Fibroblast of lung (primary cell): ENCODE measurements at regions not wholly inside any gene's neighbourhood (a gene's known extent, or its start where the extent isn't known, plus 50 kb on each side); places are given as distances from the start of the nearest gene placed in this dataset.
"Not testable (repeated sequence)": the region's sequence is repeated elsewhere in the genome, so short reads cannot be mapped to it uniquely, and the experiment has no call there.

Experiments used
- DNase-seq, 2 donors: peaks; one replicate each; pipeline versions ENCODE4 v3.0.0 to v3.0.0-alpha.2; 2010; ENCODE audit warnings: low read depth in 2 of 2
- H2AFZ ChIP-seq: 2 replicates; pipeline ENCODE4 v1.5.1; 2012; ENCODE audit warnings: low read length, control low read depth, inconsistent platforms
- H3K27ac ChIP-seq: 2 replicates; pipeline ENCODE4 v1.5.1; 2011; ENCODE audit warnings: low read length, control low read depth; ENCODE audit not compliant: insufficient read depth
- H3K27me3 ChIP-seq: 2 replicates; pipeline ENCODE4 v1.5.1; 2011; ENCODE audit warnings: mild to moderate bottlenecking, low read length; ENCODE audit not compliant: control insufficient read depth, insufficient read depth
- H3K36me3 ChIP-seq: 2 replicates; pipeline ENCODE4 v1.5.1; 2011; ENCODE audit warnings: low read length; ENCODE audit not compliant: control insufficient read depth, insufficient read depth
- H3K4me1 ChIP-seq: 2 replicates; pipeline ENCODE4 v1.5.1; 2011; ENCODE audit warnings: low read length; ENCODE audit not compliant: control insufficient read depth, insufficient read depth; ENCODE audit errors: extremely low read depth
- H3K4me2 ChIP-seq: 2 replicates; pipeline ENCODE4 v1.5.1; 2011; ENCODE audit warnings: low read length, control low read depth; ENCODE audit not compliant: insufficient read depth; ENCODE audit errors: extremely low read depth
- H3K4me3 ChIP-seq, 4 experiments: fragments of 200-600 bp in 1 of 4; sonication (generic) in 1 of 4; replicated peaks in 1 of 4; 2 replicates each; pipeline ENCODE4 v1.5.1; 2011 to 2016; ENCODE audit warnings: low read length in 4 of 4, low read depth in 3 of 4, mild to moderate bottlenecking in 3 of 4, control low read depth in 2 of 4, inconsistent platforms in 1 of 4, mixed read lengths in 1 of 4; ENCODE audit not compliant: insufficient read depth in 1 of 4; ENCODE audit errors: control extremely low read depth in 1 of 4
- H3K79me2 ChIP-seq: 2 replicates; pipeline ENCODE4 v1.5.1; 2012; ENCODE audit warnings: mild to moderate bottlenecking, low read length, inconsistent platforms; ENCODE audit not compliant: control insufficient read depth, insufficient read depth
- H3K9ac ChIP-seq: 2 replicates; pipeline ENCODE4 v1.5.1; 2011; ENCODE audit warnings: mild to moderate bottlenecking, low read length, control low read depth; ENCODE audit not compliant: insufficient read depth
- H3K9me3 ChIP-seq: 2 replicates; pipeline ENCODE4 v1.5.1; 2012; ENCODE audit warnings: low read depth, low read length; ENCODE audit not compliant: control insufficient read depth, insufficient read depth
- H4K20me1 ChIP-seq: 2 replicates; pipeline ENCODE4 v1.5.1; 2011; ENCODE audit warnings: low read length; ENCODE audit not compliant: control insufficient read depth, insufficient read depth; ENCODE audit errors: extremely low read depth
- EZH2 ChIP-seq: IDR thresholded peaks from 2 replicates; pipeline ENCODE4 v1.5.1; 2012; ENCODE audit warnings: low read length, control low read depth, mild to moderate bottlenecking; ENCODE audit errors: missing control alignments
- TF ChIP-seq, protein P1 (sequence below), 2 donors: IDR thresholded peaks in 1 of 2; conservative IDR thresholded peaks in 1 of 2; 1 replicate in 1 of 2; 2 replicates in 1 of 2; pipeline ENCODE4 v1.5.1; 2011 to 2012; ENCODE audit warnings: low read length in 2 of 2, control low read depth in 1 of 2, inconsistent platforms in 1 of 2, low read depth in 1 of 2, mild to moderate bottlenecking in 1 of 2

DNA sequence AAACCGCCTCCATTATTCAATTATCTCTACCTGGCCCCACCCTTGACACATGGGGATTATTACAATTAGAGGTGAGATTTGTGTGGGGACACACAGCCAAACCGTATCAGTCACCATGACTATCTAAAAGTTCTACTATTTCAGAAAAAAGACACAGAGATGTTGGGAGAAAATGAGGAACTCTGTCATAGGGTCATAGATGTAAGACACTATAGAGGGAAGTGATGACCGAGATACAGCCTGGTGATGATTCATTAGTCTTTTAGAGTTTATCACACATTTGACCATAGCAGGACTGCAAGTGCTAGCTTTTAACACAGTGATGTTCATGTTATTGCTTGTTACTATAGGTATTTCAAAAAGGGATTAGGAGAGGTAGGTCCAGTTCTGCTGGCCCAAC is 357.0 kb upstream of the AADAT start:
- TF ChIP-seq, protein P1, sequence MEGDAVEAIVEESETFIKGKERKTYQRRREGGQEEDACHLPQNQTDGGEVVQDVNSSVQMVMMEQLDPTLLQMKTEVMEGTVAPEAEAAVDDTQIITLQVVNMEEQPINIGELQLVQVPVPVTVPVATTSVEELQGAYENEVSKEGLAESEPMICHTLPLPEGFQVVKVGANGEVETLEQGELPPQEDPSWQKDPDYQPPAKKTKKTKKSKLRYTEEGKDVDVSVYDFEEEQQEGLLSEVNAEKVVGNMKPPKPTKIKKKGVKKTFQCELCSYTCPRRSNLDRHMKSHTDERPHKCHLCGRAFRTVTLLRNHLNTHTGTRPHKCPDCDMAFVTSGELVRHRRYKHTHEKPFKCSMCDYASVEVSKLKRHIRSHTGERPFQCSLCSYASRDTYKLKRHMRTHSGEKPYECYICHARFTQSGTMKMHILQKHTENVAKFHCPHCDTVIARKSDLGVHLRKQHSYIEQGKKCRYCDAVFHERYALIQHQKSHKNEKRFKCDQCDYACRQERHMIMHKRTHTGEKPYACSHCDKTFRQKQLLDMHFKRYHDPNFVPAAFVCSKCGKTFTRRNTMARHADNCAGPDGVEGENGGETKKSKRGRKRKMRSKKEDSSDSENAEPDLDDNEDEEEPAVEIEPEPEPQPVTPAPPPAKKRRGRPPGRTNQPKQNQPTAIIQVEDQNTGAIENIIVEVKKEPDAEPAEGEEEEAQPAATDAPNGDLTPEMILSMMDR (conservative IDR thresholded peaks at IDR 0.05 in 1 of 2, IDR thresholded peaks at IDR 0.05 in 1 of 2; ENCODE audit: low read depth in 1 of 2, low read length in 2 of 2): no peak
- no peak for TF ChIP-seq EZH2
- no peaks in the 10 kb centered on the region for H3K36me3 ChIP-seq
- H3K27ac ChIP-seq: no peak overlapping the region

DNA sequence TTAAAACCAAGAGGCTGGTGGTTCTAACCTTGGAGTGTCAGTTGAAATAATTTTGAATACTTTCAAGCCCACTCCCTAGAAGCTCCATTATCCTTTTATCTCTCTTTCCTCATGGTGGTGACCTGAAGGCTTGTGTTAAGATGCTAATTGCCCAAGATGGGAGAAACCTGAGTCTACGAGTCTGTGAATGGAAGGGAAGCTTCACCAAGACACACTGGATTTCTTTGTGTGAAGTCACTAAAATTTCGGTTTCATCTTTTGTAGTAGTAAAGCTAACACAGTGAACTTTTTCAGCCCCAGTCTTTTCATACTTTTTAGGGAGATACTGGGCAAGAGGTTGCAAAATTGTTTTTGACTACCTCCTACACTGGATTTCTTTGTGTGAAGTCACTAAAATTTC is 351.4 kb upstream of the AADAT start:
- not testable (repeated sequence) for H3K9me3 ChIP-seq, H2AFZ ChIP-seq, H3K27ac ChIP-seq, H3K79me2 ChIP-seq, H3K4me3 ChIP-seq, DNase-seq, H3K27me3 ChIP-seq, H3K9ac ChIP-seq, H4K20me1 ChIP-seq, H3K4me2 ChIP-seq, H3K4me1 ChIP-seq, H3K36me3 ChIP-seq

More for the DNA sequence above, 357.0 kb upstream of the AADAT start:
- H3K4me3 ChIP-seq: no peak overlapping the region
- no peak overlapping the region for H3K9ac ChIP-seq
- no peak overlapping the region for H3K4me2 ChIP-seq
- no peaks in the 10 kb centered on the region for H3K4me1 ChIP-seq
- no peaks in the 10 kb centered on the region for H3K27me3 ChIP-seq
- H3K9me3 ChIP-seq: no peaks in the 10 kb centered on the region
- H3K79me2 ChIP-seq: no peaks in the 10 kb centered on the region
- no peak for DNase-seq
- H2AFZ ChIP-seq: no peak overlapping the region
- no peaks in the 10 kb centered on the region for H4K20me1 ChIP-seq

DNA sequence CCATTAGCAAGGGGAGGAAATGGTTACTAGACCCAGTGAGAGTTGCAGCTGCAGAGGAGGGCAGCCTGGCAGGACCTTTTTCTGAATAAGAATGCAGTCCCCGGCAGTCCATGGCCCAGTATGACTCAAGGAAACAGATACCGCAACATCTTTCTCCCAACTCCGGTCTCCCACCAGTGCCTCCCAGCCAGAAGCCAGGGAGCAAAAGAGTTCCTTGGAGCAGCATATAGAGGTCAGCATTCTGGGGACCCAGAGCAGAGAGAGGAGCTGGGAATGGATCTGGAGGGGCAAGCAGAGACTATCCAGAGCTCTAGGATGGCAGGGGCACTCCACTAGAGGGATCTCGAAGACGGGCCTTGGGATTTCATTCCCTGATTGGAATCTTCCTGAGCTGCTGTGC is 339.2 kb upstream of the AADAT start:
- Histone ChIP-seq H3K27me3 (no peaks in the 10 kb centered on the region), H4K20me1 (no peaks in the 10 kb centered on the region), H3K4me1 (no peaks in the 10 kb centered on the region), H3K9me3 (no peaks in the 10 kb centered on the region), H2AFZ (no peak overlapping the region), H3K79me2 (no peaks in the 10 kb centered on the region), H3K36me3 (no peaks in the 10 kb centered on the region), H3K4me2 (no peak overlapping the region), H3K27ac (no peak overlapping the region), H3K4me3 (no peak overlapping the region), H3K9ac (no peak overlapping the region)
- no peak for TF ChIP-seq EZH2
- TF ChIP-seq, protein P1 (conservative IDR thresholded peaks at IDR 0.05 in 1 of 2, IDR thresholded peaks at IDR 0.05 in 1 of 2; ENCODE audit: low read depth in 1 of 2, low read length in 2 of 2): no peak
- DNase-seq: no peak
